Activated CD4-positive, alpha-beta memory T cell treated with anti-CD3 and anti-CD28 coated beads for 36 hours (primary cell): ENCODE measurements at regions not wholly inside any gene's neighbourhood (a gene's known extent, or its start where the extent isn't known, plus 50 kb on each side); places are given as distances from the start of the nearest gene placed in this dataset.

ENCODE experiments used
- CTCF ChIA-PET: fragments of 350-600 bp; sonication (Branson Sonifier 250); formaldehyde crosslinking; loops from one replicate; lab custom pipeline; 2021; ENCODE audit warnings: antibody characterized with exemption, inconsistent platforms; lab: Charles Lee
- POLR2A ChIA-PET: fragments of 350-600 bp; sonication (Branson Sonifier 250); formaldehyde crosslinking; loops from one replicate; lab custom pipeline; 2021; ENCODE audit warnings: antibody characterized with exemption; lab: Charles Lee
- DNase-seq: peaks from one replicate; pipeline ENCODE4 v3.0.0-alpha.2; 2020
- H3K27ac Mint-ChIP-seq: one replicate; pipeline ENCODE4 v1.8.0; 2021; ENCODE audit warnings: mixed read lengths
- H3K27me3 Mint-ChIP-seq: one replicate; pipeline ENCODE4 v1.8.0; 2021; ENCODE audit warnings: mixed read lengths
- H3K36me3 Mint-ChIP-seq: one replicate; pipeline ENCODE4 v1.8.0; 2021; ENCODE audit warnings: mixed read lengths
- H3K4me1 Mint-ChIP-seq: one replicate; pipeline ENCODE4 v1.8.0; 2021; ENCODE audit warnings: low read depth, mixed read lengths
- H3K4me3 Mint-ChIP-seq: one replicate; pipeline ENCODE4 v1.8.0; 2021; ENCODE audit warnings: mild to moderate bottlenecking, mixed read lengths
- H3K9me3 Mint-ChIP-seq: one replicate; pipeline ENCODE4 v1.8.0; 2021; ENCODE audit warnings: mixed read lengths
- intact Hi-C: fragments of 100-400 bp; cut with micrococcal nuclease; formaldehyde crosslinking; loops from one replicate; pipeline ENCODE4 v1.15.1; 2023

GRCh38 chr9:82526577-82526976 lies 536.4 kb downstream of the RASEF start:
- DNase-seq, result no peak
- intact Hi-C loops, result no loop called here
- Mint-ChIP-seq H3K4me3 (no peak overlapping the region), H3K36me3 (no peaks in the 10 kb centered on the region), H3K27ac (no peak overlapping the region), H3K27me3 (no peaks in the 10 kb centered on the region), H3K9me3 (peaks cover 38% of the 10 kb centered on the region), H3K4me1 (no peaks in the 10 kb centered on the region)
- POLR2A ChIA-PET, result no interaction called here
- CTCF ChIA-PET, result no interaction called here

- no peaks in the 10 kb centered on the region for H3K36me3 Mint-ChIP-seq
- no peaks in the 10 kb centered on the region for H3K4me1 Mint-ChIP-seq
- intact Hi-C loops, result no loop called here
- no peak overlapping the region for H3K27ac Mint-ChIP-seq
- no peak overlapping the region for H3K4me3 Mint-ChIP-seq
- POLR2A ChIA-PET, result no interaction called here
- peaks cover 16% of the 10 kb centered on the region for H3K9me3 Mint-ChIP-seq
- no peak for DNase-seq
- CTCF ChIA-PET, result interaction anchor here (1.0 kb wide), 1 partner anchor 53 kb away, joined by 3 read pairs; no protein-coding TSS in a partner anchor
- no peaks in the 10 kb centered on the region for H3K27me3 Mint-ChIP-seq
Measured at GRCh38 chr9:82531795-82532194, 531.1 kb downstream of the RASEF start.

GRCh38 chr9:82532504-82533180 lies 530.3 kb downstream of the RASEF start:
- Mint-ChIP-seq H3K9me3 (peaks cover 8% of the 10 kb centered on the region), H3K27me3 (no peaks in the 10 kb centered on the region), H3K36me3 (no peaks in the 10 kb centered on the region), H3K4me1 (no peaks in the 10 kb centered on the region), H3K27ac (no peak overlapping the region), H3K4me3 (no peak overlapping the region)
- no peak for DNase-seq
- ChIA-PET CTCF (no interaction called here), POLR2A (no interaction called here)
- intact Hi-C loops, result no loop called here

- POLR2A ChIA-PET, result no interaction called here
- CTCF ChIA-PET, result no interaction called here
- H3K27me3 Mint-ChIP-seq, result no peaks in the 10 kb centered on the region
- intact Hi-C loops, result no loop called here
- H3K27ac Mint-ChIP-seq, result no peak overlapping the region
- DNase-seq, result no peak
- H3K9me3 Mint-ChIP-seq, result peaks cover 2% of the 10 kb centered on the region
- no peaks in the 10 kb centered on the region for H3K4me1 Mint-ChIP-seq
- H3K4me3 Mint-ChIP-seq, result no peak overlapping the region
- H3K36me3 Mint-ChIP-seq, result no peaks in the 10 kb centered on the region
Measured at GRCh38 chr9:82535432-82535998, 527.4 kb downstream of the RASEF start.

GRCh38 chr9:82538634-82539033 lies 524.3 kb downstream of the RASEF start:
- Mint-ChIP-seq H3K36me3 (no peaks in the 10 kb centered on the region), H3K4me1 (no peaks in the 10 kb centered on the region), H3K27me3 (no peaks in the 10 kb centered on the region), H3K9me3 (peaks cover 2% of the 10 kb centered on the region), H3K27ac (no peak overlapping the region), H3K4me3 (no peak overlapping the region)
- CTCF ChIA-PET, result no interaction called here
- intact Hi-C loops, result no loop called here
- POLR2A ChIA-PET, result no interaction called here
- no peak for DNase-seq

- Mint-ChIP-seq H3K4me3 (no peak overlapping the region), H3K4me1 (no peaks in the 10 kb centered on the region), H3K9me3 (peaks cover 2% of the 10 kb centered on the region), H3K27ac (no peak overlapping the region), H3K36me3 (no peaks in the 10 kb centered on the region), H3K27me3 (no peaks in the 10 kb centered on the region)
- DNase-seq, result no peak
- intact Hi-C loops, result no loop called here
- CTCF ChIA-PET, result no interaction called here
- POLR2A ChIA-PET, result no interaction called here
Measured at GRCh38 chr9:82539146-82539545, 523.8 kb downstream of the RASEF start.

GRCh38 chr9:82539856-82540579 lies 522.9 kb downstream of the RASEF start:
- ChIA-PET POLR2A (no interaction called here), CTCF (no interaction called here)
- intact Hi-C loops, result no loop called here

GRCh38 chr9:82543726-82544125 lies 519.2 kb downstream of the RASEF start:
- CTCF ChIA-PET, result no interaction called here
- Mint-ChIP-seq H3K4me3 (no peak overlapping the region), H3K36me3 (no peaks in the 10 kb centered on the region), H3K4me1 (no peaks in the 10 kb centered on the region), H3K9me3 (peaks cover 9% of the 10 kb centered on the region), H3K27me3 (no peaks in the 10 kb centered on the region), H3K27ac (no peak overlapping the region)
- POLR2A ChIA-PET, result no interaction called here
- DNase-seq, result no peak
- intact Hi-C loops, result no loop called here

More at GRCh38 chr9:82539856-82540579, 522.9 kb downstream of the RASEF start:
- Mint-ChIP-seq H3K9me3 (peaks cover 2% of the 10 kb centered on the region), H3K27ac (no peak overlapping the region), H3K36me3 (no peaks in the 10 kb centered on the region), H3K4me3 (no peak overlapping the region), H3K4me1 (no peaks in the 10 kb centered on the region), H3K27me3 (no peaks in the 10 kb centered on the region)
- no peak for DNase-seq

GRCh38 chr9:82546136-82546535 lies 516.8 kb downstream of the RASEF start:
- Mint-ChIP-seq H3K4me3 (no peak overlapping the region), H3K27ac (no peak overlapping the region), H3K27me3 (no peaks in the 10 kb centered on the region), H3K36me3 (no peaks in the 10 kb centered on the region), H3K9me3 (peaks cover 6% of the 10 kb centered on the region), H3K4me1 (no peaks in the 10 kb centered on the region)
- intact Hi-C loops, result no loop called here
- POLR2A ChIA-PET, result no interaction called here
- no peak for DNase-seq
- CTCF ChIA-PET, result no interaction called here

- ChIA-PET POLR2A (no interaction called here), CTCF (no interaction called here)
- Mint-ChIP-seq H3K27me3 (no peaks in the 10 kb centered on the region), H3K4me3 (no peak overlapping the region), H3K36me3 (no peaks in the 10 kb centered on the region), H3K9me3 (peaks cover 9% of the 10 kb centered on the region), H3K27ac (no peak overlapping the region), H3K4me1 (no peaks in the 10 kb centered on the region)
- DNase-seq, result no peak
- intact Hi-C loops, result no loop called here
Measured at GRCh38 chr9:82547995-82548394, 514.9 kb downstream of the RASEF start.

- intact Hi-C loops, result no loop called here
- ChIA-PET CTCF (no interaction called here), POLR2A (no interaction called here)
- no peaks in the 10 kb centered on the region for H3K36me3 Mint-ChIP-seq
- no peak for DNase-seq
- no peaks in the 10 kb centered on the region for H3K27me3 Mint-ChIP-seq
- no peak overlapping the region for H3K4me3 Mint-ChIP-seq
- peaks cover 9% of the 10 kb centered on the region for H3K9me3 Mint-ChIP-seq
- H3K27ac Mint-ChIP-seq, result no peak overlapping the region
- no peaks in the 10 kb centered on the region for H3K4me1 Mint-ChIP-seq
Measured at GRCh38 chr9:82549174-82549821, 513.6 kb downstream of the RASEF start.

GRCh38 chr9:82552784-82553183 lies 510.2 kb downstream of the RASEF start:
- Mint-ChIP-seq H3K4me3 (no peak overlapping the region), H3K36me3 (no peaks in the 10 kb centered on the region), H3K4me1 (no peaks in the 10 kb centered on the region), H3K9me3 (peaks cover 9% of the 10 kb centered on the region), H3K27ac (no peak overlapping the region), H3K27me3 (no peaks in the 10 kb centered on the region)
- intact Hi-C loops, result no loop called here
- DNase-seq, result no peak
- CTCF ChIA-PET, result no interaction called here
- POLR2A ChIA-PET, result no interaction called here
